HEK293 (cell line): ENCODE measurements at regions not wholly inside any gene's neighbourhood (a gene's known extent, or its start where the extent isn't known, plus 50 kb on each side); places are given as distances from the start of the nearest gene placed in this dataset.

Experiments used
- CTCF ChIA-PET: fragments of 350-600 bp; formaldehyde crosslinking; extraction: SDS; loops from one replicate; lab custom pipeline; 2021; ENCODE audit warnings: antibody characterized with exemption; lab: Yijun Ruan, JAX
- POLR2A ChIA-PET: fragments of 300-600 bp; formaldehyde crosslinking; extraction: SDS; loops from one replicate; lab custom pipeline; 2020; ENCODE audit warnings: antibody characterized with exemption, inconsistent platforms; lab: Yijun Ruan, JAX
- H3K27ac ChIP-seq: fragments of 200-500 bp; sonication (Bioruptor generic); 2 replicates; pipeline ENCODE4 v1.5.1; 2014; ENCODE audit warnings: low read depth, low read length, control low read depth, inconsistent platforms; ENCODE audit errors: extremely low read depth
- H3K36me3 ChIP-seq, 2 experiments: fragments of 200-500 bp in 1 of 2; sonication (Bioruptor generic) in 1 of 2; 1 replicate in 1 of 2; 2 replicates in 1 of 2; pipeline ENCODE4 v1.5.1; 2014 to 2017; ENCODE audit warnings: inconsistent platforms in 2 of 2, low read length in 2 of 2; ENCODE audit not compliant: control insufficient read depth in 2 of 2, insufficient read depth in 1 of 2
- H3K4me1 ChIP-seq: fragments of 200-500 bp; sonication (Bioruptor generic); 2 replicates; pipeline ENCODE4 v1.5.1; 2014; ENCODE audit warnings: mild to moderate bottlenecking, low read length, inconsistent platforms; ENCODE audit not compliant: control insufficient read depth, insufficient read depth
- H3K4me3 ChIP-seq: 2 replicates; pipeline ENCODE4 v1.5.1; 2011; ENCODE audit warnings: low read depth, mild to moderate bottlenecking, control low read depth, low read length, moderate library complexity
- H3K9me3 ChIP-seq: fragments of 200-500 bp; sonication (Bioruptor generic); 2 replicates; pipeline ENCODE4 v1.5.1; 2014; ENCODE audit warnings: low read depth, low read length, inconsistent platforms; ENCODE audit not compliant: control insufficient read depth, insufficient read depth
- BCL11A ChIP-seq: fragments of 450-650 bp; formaldehyde crosslinking; IDR thresholded peaks from 2 replicates; pipeline ENCODE4 v1.5.1; 2016; ENCODE audit warnings: low read depth, missing biosample characterization, missing genetic modification characterization
- FEZF1 ChIP-seq: fragments of 450-650 bp; formaldehyde crosslinking; IDR thresholded peaks from 2 replicates; pipeline ENCODE4 v1.5.1; 2016; ENCODE audit warnings: missing biosample characterization, missing genetic modification characterization
- KLF16 ChIP-seq: fragments of 450-650 bp; formaldehyde crosslinking; IDR thresholded peaks from 2 replicates; pipeline ENCODE4 v1.5.1; 2017; ENCODE audit warnings: missing biosample characterization, missing genetic modification characterization
- MEIS1 ChIP-seq: sonication (generic); formaldehyde crosslinking; IDR thresholded peaks from 2 replicates; pipeline ENCODE4 v1.8.1; 2022; ENCODE audit warnings: missing genetic modification reagents, mild to moderate bottlenecking, borderline replicate concordance
- ZBTB21 ChIP-seq: fragments of 450-650 bp; formaldehyde crosslinking; IDR thresholded peaks from 2 replicates; pipeline ENCODE4 v1.5.1; 2017; ENCODE audit warnings: missing biosample characterization, missing genetic modification characterization
- ZBTB7A ChIP-seq: fragments of 450-650 bp; formaldehyde crosslinking; IDR thresholded peaks from 2 replicates; pipeline ENCODE4 v1.5.1; 2016; ENCODE audit warnings: low read depth, missing biosample characterization, missing genetic modification characterization
- ZBTB8A ChIP-seq: fragments of 450-650 bp; formaldehyde crosslinking; IDR thresholded peaks from 2 replicates; pipeline ENCODE4 v1.5.1; 2016; ENCODE audit warnings: missing biosample characterization, missing genetic modification characterization
- ZFHX2 ChIP-seq: fragments of 450-650 bp; formaldehyde crosslinking; conservative IDR thresholded peaks from 2 replicates; pipeline ENCODE4 v1.5.1; 2016; ENCODE audit warnings: missing biosample characterization, missing genetic modification characterization
- ZNF10 ChIP-seq: fragments of 450-650 bp; formaldehyde crosslinking; IDR thresholded peaks from 2 replicates; pipeline ENCODE4 v1.5.1; 2017; ENCODE audit warnings: missing biosample characterization, missing genetic modification characterization
- ZNF112 ChIP-seq: fragments of 450-650 bp; formaldehyde crosslinking; IDR thresholded peaks from 2 replicates; pipeline ENCODE4 v1.5.0; 2017; ENCODE audit warnings: missing biosample characterization, missing genetic modification characterization
- ZNF175 ChIP-seq: fragments of 450-650 bp; formaldehyde crosslinking; IDR thresholded peaks from 2 replicates; pipeline ENCODE4 v1.5.1; 2016; ENCODE audit warnings: missing biosample characterization, missing genetic modification characterization
- ZNF292 ChIP-seq: fragments of 450-650 bp; formaldehyde crosslinking; IDR thresholded peaks from 2 replicates; pipeline ENCODE4 v1.5.1; 2016; ENCODE audit warnings: low read depth, missing biosample characterization, missing genetic modification characterization, borderline replicate concordance
- ZNF585B ChIP-seq: fragments of 450-650 bp; formaldehyde crosslinking; IDR thresholded peaks from 2 replicates; pipeline ENCODE4 v1.5.1; 2016; ENCODE audit warnings: missing biosample characterization, missing genetic modification characterization
- ZNF623 ChIP-seq: fragments of 450-650 bp; formaldehyde crosslinking; IDR thresholded peaks from 2 replicates; pipeline ENCODE4 v1.5.1; 2016; ENCODE audit warnings: missing biosample characterization, missing genetic modification characterization
- ZNF629 ChIP-seq: fragments of 450-650 bp; formaldehyde crosslinking; IDR thresholded peaks from 2 replicates; pipeline ENCODE4 v1.5.1; 2017; ENCODE audit warnings: missing biosample characterization, missing genetic modification characterization
- ZNF768 ChIP-seq: fragments of 450-650 bp; formaldehyde crosslinking; IDR thresholded peaks from 2 replicates; pipeline ENCODE4 v1.5.1; 2018; ENCODE audit warnings: missing biosample characterization, mild to moderate bottlenecking, missing genetic modification characterization
- ZNF792 ChIP-seq: fragments of 450-650 bp; formaldehyde crosslinking; IDR thresholded peaks from 2 replicates; pipeline ENCODE4 v1.5.1; 2016; ENCODE audit warnings: missing biosample characterization, missing genetic modification characterization
- ZXDB ChIP-seq: fragments of 450-650 bp; formaldehyde crosslinking; IDR thresholded peaks from 2 replicates; pipeline ENCODE4 v1.5.1; 2016; ENCODE audit warnings: missing biosample characterization, missing genetic modification characterization
- TF ChIP-seq, protein P1 (sequence below): fragments of 450-650 bp; formaldehyde crosslinking; IDR thresholded peaks from 2 replicates; pipeline ENCODE4 v1.5.1; 2017; ENCODE audit warnings: missing biosample characterization, missing genetic modification characterization
- TF ChIP-seq, protein P2 (sequence below): fragments of 450-650 bp; formaldehyde crosslinking; IDR thresholded peaks from 2 replicates; pipeline ENCODE4 v1.5.1; 2016; ENCODE audit warnings: missing biosample characterization, missing genetic modification characterization
- TF ChIP-seq, protein P3 (sequence below): fragments of 450-650 bp; formaldehyde crosslinking; IDR thresholded peaks from 2 replicates; pipeline ENCODE4 v1.5.1; 2016; ENCODE audit warnings: missing biosample characterization, missing genetic modification characterization
- TF ChIP-seq, protein P4 (sequence below): fragments of 450-650 bp; formaldehyde crosslinking; IDR thresholded peaks from 2 replicates; pipeline ENCODE4 v1.5.1; 2016; ENCODE audit warnings: missing biosample characterization, missing genetic modification characterization, low read depth

DNA sequence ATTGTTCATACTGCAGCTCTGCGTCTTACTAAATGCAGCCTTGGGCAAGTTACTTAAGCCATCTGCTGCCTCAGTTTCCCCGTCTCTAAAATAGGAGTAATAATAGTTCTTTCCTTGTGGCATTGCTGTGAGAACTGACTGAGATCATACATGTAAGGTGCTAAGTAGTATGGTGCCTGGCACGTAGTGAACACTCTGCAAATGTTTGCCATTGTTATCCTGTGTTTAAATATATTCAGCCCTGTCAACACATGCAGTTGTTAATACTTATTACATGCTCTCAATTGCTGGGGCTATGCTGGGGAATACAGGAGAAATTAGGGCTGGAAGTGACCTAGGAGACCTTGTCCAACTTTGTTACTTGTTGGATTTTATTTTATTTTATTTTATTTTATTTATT lies 105.2 kb upstream of the RAI14 start:
- TF ChIP-seq ZNF585B (tag by site-specific recombination): no peak
- TF ChIP-seq ZNF112 (tag by site-specific recombination): no peak
- TF ChIP-seq FEZF1: no peak
- no peak for TF ChIP-seq ZNF175 (tag by site-specific recombination)
- no peak for TF ChIP-seq ZNF792 (tag by site-specific recombination)
- no peak for TF ChIP-seq ZNF292 (tag by site-specific recombination)
- TF ChIP-seq, protein P1, sequence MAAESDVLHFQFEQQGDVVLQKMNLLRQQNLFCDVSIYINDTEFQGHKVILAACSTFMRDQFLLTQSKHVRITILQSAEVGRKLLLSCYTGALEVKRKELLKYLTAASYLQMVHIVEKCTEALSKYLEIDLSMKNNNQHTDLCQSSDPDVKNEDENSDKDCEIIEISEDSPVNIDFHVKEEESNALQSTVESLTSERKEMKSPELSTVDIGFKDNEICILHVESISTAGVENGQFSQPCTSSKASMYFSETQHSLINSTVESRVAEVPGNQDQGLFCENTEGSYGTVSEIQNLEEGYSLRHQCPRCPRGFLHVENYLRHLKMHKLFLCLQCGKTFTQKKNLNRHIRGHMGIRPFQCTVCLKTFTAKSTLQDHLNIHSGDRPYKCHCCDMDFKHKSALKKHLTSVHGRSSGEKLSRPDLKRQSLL: no peak
- TF ChIP-seq ZBTB8A (tag by site-specific recombination): no peak
- TF ChIP-seq, protein P2, sequence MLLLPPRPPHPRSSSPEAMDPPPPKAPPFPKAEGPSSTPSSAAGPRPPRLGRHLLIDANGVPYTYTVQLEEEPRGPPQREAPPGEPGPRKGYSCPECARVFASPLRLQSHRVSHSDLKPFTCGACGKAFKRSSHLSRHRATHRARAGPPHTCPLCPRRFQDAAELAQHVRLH (tag by site-specific recombination): no peak
- TF ChIP-seq ZXDB: no peak
- TF ChIP-seq ZBTB7A (tag by site-specific recombination): no peak
- no peak for TF ChIP-seq ZNF768 (tag by site-specific recombination)
- no peak for TF ChIP-seq KLF16 (tag by site-specific recombination)
- no peak for TF ChIP-seq MEIS1 (CRISPR knock-in tag)
- Histone ChIP-seq H3K4me1 (peaks cover 4% of the 10 kb centered on the region; the same call in 1 of the 2 replicates), H3K36me3 (no peaks in the 10 kb centered on the region), H3K4me3 (no peak overlapping the region), H3K27ac (no peak overlapping the region), H3K9me3 (no peaks in the 10 kb centered on the region)
- ChIA-PET POLR2A (interaction anchor here (0.9 kb wide), 1 partner anchor 158 kb away, joined by 3 read pairs; no protein-coding TSS in a partner anchor), CTCF (no interaction called here)

DNA sequence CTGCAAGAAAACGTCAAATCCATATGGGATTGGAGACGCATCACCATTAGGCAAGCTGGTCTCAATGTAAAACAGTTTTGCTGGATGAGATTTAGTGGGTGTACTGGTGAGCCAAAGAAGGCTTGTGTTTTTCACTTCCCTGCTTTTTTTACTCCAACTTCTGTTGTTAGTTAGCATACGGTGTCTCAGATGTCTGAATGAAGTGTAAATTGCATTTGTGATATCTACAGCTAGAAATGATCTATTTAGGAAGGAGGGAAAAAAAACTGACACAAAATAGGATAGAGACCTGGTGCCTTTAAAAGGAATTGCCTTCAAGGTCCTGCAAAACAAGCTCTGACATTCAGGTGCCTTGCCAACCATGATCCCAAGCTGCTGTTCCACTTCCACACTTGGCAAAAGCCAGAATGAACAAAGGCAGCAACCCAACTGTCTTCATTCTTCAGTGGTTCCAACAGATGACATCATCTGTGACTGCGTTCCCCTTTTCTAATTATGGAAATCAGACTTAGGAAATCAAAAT lies 104.2 kb upstream of the RAI14 start:
- Histone ChIP-seq H3K4me1 (peaks cover 8% of the 10 kb centered on the region; the same call in 1 of the 2 replicates), H3K9me3 (no peaks in the 10 kb centered on the region), H3K36me3 (no peaks in the 10 kb centered on the region), H3K27ac (no peak overlapping the region), H3K4me3 (no peak overlapping the region)
- TF ChIP-seq ZNF623 (tag by site-specific recombination) (no peak), ZNF768 (tag by site-specific recombination) (no peak), ZFHX2 (tag by site-specific recombination) (no peak), BCL11A (tag by site-specific recombination) (no peak), ZNF629 (peak; percentile 43; the same call in 1 of the 2 replicates), ZNF10 (no peak), ZBTB21 (tag by site-specific recombination) (0 out of 2 replicates have a peak, but pooled peaks have one; percentile 30)
- TF ChIP-seq, protein P3, sequence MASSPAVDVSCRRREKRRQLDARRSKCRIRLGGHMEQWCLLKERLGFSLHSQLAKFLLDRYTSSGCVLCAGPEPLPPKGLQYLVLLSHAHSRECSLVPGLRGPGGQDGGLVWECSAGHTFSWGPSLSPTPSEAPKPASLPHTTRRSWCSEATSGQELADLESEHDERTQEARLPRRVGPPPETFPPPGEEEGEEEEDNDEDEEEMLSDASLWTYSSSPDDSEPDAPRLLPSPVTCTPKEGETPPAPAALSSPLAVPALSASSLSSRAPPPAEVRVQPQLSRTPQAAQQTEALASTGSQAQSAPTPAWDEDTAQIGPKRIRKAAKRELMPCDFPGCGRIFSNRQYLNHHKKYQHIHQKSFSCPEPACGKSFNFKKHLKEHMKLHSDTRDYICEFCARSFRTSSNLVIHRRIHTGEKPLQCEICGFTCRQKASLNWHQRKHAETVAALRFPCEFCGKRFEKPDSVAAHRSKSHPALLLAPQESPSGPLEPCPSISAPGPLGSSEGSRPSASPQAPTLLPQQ (tag by site-specific recombination): no peak
- TF ChIP-seq, protein P4, sequence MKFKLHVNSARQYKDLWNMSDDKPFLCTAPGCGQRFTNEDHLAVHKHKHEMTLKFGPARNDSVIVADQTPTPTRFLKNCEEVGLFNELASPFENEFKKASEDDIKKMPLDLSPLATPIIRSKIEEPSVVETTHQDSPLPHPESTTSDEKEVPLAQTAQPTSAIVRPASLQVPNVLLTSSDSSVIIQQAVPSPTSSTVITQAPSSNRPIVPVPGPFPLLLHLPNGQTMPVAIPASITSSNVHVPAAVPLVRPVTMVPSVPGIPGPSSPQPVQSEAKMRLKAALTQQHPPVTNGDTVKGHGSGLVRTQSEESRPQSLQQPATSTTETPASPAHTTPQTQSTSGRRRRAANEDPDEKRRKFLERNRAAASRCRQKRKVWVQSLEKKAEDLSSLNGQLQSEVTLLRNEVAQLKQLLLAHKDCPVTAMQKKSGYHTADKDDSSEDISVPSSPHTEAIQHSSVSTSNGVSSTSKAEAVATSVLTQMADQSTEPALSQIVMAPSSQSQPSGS (tag by site-specific recombination): peak; percentile 56
- CTCF ChIA-PET: interaction anchor here (0.8 to 1.0 kb wide), 2 partner anchors 18 to 66 kb away, joined by 3 read pairs; no protein-coding TSS in a partner anchor
- POLR2A ChIA-PET: no interaction called here
